Tibial nerve (tissue), 3 donors: ENCODE measurements at regions not wholly inside any gene's neighbourhood (a gene's known extent, or its start where the extent isn't known, plus 50 kb on each side); places are given as distances from the start of the nearest gene placed in this dataset.

ENCODE experiments used
- POLR2A ChIP-seq, 2 donors: fragments of 450-650 bp; IDR thresholded peaks; one replicate each; pipeline ENCODE4 v1.6.1; 2017; ENCODE audit warnings: antibody characterized with exemption in 2 of 2, mild to moderate bottlenecking in 2 of 2, moderate library complexity in 2 of 2
- TF ChIP-seq, protein P1 (sequence below), 5 experiments: fragments of 200-600 bp in 3 of 5; fragments of 450-650 bp in 2 of 5; sonication (generic) in 3 of 5; IDR thresholded peaks; one replicate each; pipeline ENCODE4 v1.5.1; 2016 to 2019; ENCODE audit warnings: antibody characterized with exemption in 5 of 5, mild to moderate bottlenecking in 3 of 5, moderate library complexity in 2 of 5

DNA sequence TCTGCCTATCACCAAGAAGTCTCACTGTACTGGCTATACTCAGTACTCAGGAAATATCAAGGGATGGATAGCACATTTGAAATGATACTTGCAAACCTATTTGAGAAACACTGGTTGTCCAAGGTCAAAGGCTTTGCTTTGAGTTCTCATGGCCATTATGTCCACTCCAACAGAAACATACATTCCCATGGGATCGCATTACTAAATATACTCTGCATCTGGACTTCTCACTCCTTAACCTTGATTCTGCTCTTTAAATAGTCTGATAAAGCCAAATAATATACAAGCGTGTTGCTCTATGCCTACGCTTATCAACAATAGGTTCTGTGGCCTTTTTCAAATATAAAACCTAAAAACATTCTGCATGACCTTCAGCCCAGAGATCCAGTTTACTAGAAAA, 1054.8 kb downstream of the MRPL39 start:
- TF ChIP-seq POLR2A (IDR thresholded peaks at IDR 0.05), result no peak
- TF ChIP-seq, protein P1, sequence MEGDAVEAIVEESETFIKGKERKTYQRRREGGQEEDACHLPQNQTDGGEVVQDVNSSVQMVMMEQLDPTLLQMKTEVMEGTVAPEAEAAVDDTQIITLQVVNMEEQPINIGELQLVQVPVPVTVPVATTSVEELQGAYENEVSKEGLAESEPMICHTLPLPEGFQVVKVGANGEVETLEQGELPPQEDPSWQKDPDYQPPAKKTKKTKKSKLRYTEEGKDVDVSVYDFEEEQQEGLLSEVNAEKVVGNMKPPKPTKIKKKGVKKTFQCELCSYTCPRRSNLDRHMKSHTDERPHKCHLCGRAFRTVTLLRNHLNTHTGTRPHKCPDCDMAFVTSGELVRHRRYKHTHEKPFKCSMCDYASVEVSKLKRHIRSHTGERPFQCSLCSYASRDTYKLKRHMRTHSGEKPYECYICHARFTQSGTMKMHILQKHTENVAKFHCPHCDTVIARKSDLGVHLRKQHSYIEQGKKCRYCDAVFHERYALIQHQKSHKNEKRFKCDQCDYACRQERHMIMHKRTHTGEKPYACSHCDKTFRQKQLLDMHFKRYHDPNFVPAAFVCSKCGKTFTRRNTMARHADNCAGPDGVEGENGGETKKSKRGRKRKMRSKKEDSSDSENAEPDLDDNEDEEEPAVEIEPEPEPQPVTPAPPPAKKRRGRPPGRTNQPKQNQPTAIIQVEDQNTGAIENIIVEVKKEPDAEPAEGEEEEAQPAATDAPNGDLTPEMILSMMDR (IDR thresholded peaks at IDR 0.05), result no peak
